Glutamatergic neuron (in vitro differentiated cells): ENCODE measurements at regions not wholly inside any gene's neighbourhood (a gene's known extent, or its start where the extent isn't known, plus 50 kb on each side); places are given as distances from the start of the nearest gene placed in this dataset.

Source experiments
- DNase-seq: peaks from one replicate; pipeline ENCODE4 v3.0.0; 2022
- H3K27ac Mint-ChIP-seq: one replicate; pipeline ENCODE4 v1.8.0; 2020; ENCODE audit warnings: mild to moderate bottlenecking, mixed read lengths, inconsistent platforms; ENCODE audit not compliant: unreplicated experiment
- H3K27me3 Mint-ChIP-seq: one replicate; pipeline ENCODE4 v1.8.0; 2020; ENCODE audit warnings: mild to moderate bottlenecking, moderate library complexity, mixed read lengths, inconsistent platforms; ENCODE audit not compliant: unreplicated experiment
- H3K36me3 Mint-ChIP-seq: one replicate; pipeline ENCODE4 v1.8.0; 2020; ENCODE audit warnings: mild to moderate bottlenecking, mixed read lengths, inconsistent platforms; ENCODE audit not compliant: unreplicated experiment
- H3K4me1 Mint-ChIP-seq: one replicate; pipeline ENCODE4 v1.8.0; 2020; ENCODE audit warnings: mild to moderate bottlenecking, low read depth, mixed read lengths, inconsistent platforms; ENCODE audit not compliant: unreplicated experiment
- H3K4me3 Mint-ChIP-seq: one replicate; pipeline ENCODE4 v1.8.0; 2020; ENCODE audit warnings: mild to moderate bottlenecking, mixed read lengths, inconsistent platforms; ENCODE audit not compliant: unreplicated experiment
- H3K9me3 Mint-ChIP-seq: one replicate; pipeline ENCODE4 v1.8.0; 2020; ENCODE audit warnings: mild to moderate bottlenecking, moderate library complexity, mixed read lengths, inconsistent platforms; ENCODE audit not compliant: unreplicated experiment
- CTCF ChIP-seq: fragments of 200-600 bp; sonication (generic); IDR thresholded peaks from one replicate; pipeline ENCODE4 v1.5.0; 2021; ENCODE audit not compliant: partially characterized antibody, unreplicated experiment

- peaks cover 8% of the 10 kb centered on the region for H3K36me3 Mint-ChIP-seq
- H3K4me1 Mint-ChIP-seq, result no peaks in the 10 kb centered on the region
- no peak overlapping the region for H3K27ac Mint-ChIP-seq
- no peak for TF ChIP-seq CTCF
- peaks cover 26% of the 10 kb centered on the region for H3K9me3 Mint-ChIP-seq
- no peak overlapping the region for H3K4me3 Mint-ChIP-seq
- peaks cover 8% of the 10 kb centered on the region for H3K27me3 Mint-ChIP-seq
- DNase-seq, result no peak
Observed at GRCh38 chr22:48603621-48604320, 1223.9 kb downstream of the BRD1 start.

- no peak for DNase-seq
- Mint-ChIP-seq H3K4me1 (no peaks in the 10 kb centered on the region), H3K9me3 (peaks cover 26% of the 10 kb centered on the region), H3K4me3 (no peak overlapping the region), H3K27me3 (peaks cover 5% of the 10 kb centered on the region), H3K27ac (no peak overlapping the region), H3K36me3 (peaks cover 11% of the 10 kb centered on the region)
- no peak for TF ChIP-seq CTCF
Observed at GRCh38 chr22:48602805-48603518, 1224.7 kb downstream of the BRD1 start.

GRCh38 chr22:48600681-48601080 is 1227.0 kb downstream of the BRD1 start:
- TF ChIP-seq CTCF, result no peak
- H3K9me3 Mint-ChIP-seq, result peaks cover 32% of the 10 kb centered on the region
- H3K4me3 Mint-ChIP-seq, result no peak overlapping the region
- DNase-seq, result no peak
- H3K4me1 Mint-ChIP-seq, result peaks cover 2% of the 10 kb centered on the region
- H3K27ac Mint-ChIP-seq, result no peak overlapping the region
- peaks cover 18% of the 10 kb centered on the region for H3K36me3 Mint-ChIP-seq
- H3K27me3 Mint-ChIP-seq, result peaks cover 8% of the 10 kb centered on the region

GRCh38 chr22:48600171-48600570 is 1227.5 kb downstream of the BRD1 start:
- no peak for DNase-seq
- no peak overlapping the region for H3K27ac Mint-ChIP-seq
- H3K9me3 Mint-ChIP-seq, result peaks cover 30% of the 10 kb centered on the region
- no peak overlapping the region for H3K4me3 Mint-ChIP-seq
- peaks cover 2% of the 10 kb centered on the region for H3K4me1 Mint-ChIP-seq
- peaks cover 16% of the 10 kb centered on the region for H3K36me3 Mint-ChIP-seq
- TF ChIP-seq CTCF, result no peak
- H3K27me3 Mint-ChIP-seq, result peaks cover 8% of the 10 kb centered on the region

- no peak for DNase-seq
- Mint-ChIP-seq H3K27ac (no peak overlapping the region), H3K27me3 (peaks cover 8% of the 10 kb centered on the region), H3K9me3 (peaks cover 26% of the 10 kb centered on the region), H3K4me1 (peaks cover 2% of the 10 kb centered on the region), H3K4me3 (no peak overlapping the region), H3K36me3 (peaks cover 10% of the 10 kb centered on the region)
- no peak for TF ChIP-seq CTCF
Observed at GRCh38 chr22:48599346-48599745, 1228.3 kb downstream of the BRD1 start.
